HG03457 (cell line): ENCODE measurements at regions not wholly inside any gene's neighbourhood (a gene's known extent, or its start where the extent isn't known, plus 50 kb on each side); places are given as distances from the start of the nearest gene placed in this dataset.

Source experiments
- ATAC-seq: cut with Tn5 transposase; IDR thresholded peaks from one replicate; pipeline ENCODE4 v1.9.1; 2021; ENCODE audit warnings: moderate number of reproducible peaks; ENCODE audit not compliant: unreplicated experiment

- ATAC-seq: no peak
Measured at GRCh38 chr5:125564317-125564975, 818.0 kb upstream of the ZNF608 start.

- ATAC-seq: no peak
Measured at GRCh38 chr5:125574491-125575044, 828.1 kb upstream of the ZNF608 start.

GRCh38 chr5:125575171-125575890 is 828.9 kb upstream of the ZNF608 start:
- no peak for ATAC-seq

- ATAC-seq: no peak
Measured at GRCh38 chr5:125575891-125576505, 829.6 kb upstream of the ZNF608 start.

- ATAC-seq: no peak
Measured at GRCh38 chr5:125576822-125577221, 830.4 kb upstream of the ZNF608 start.

GRCh38 chr5:125578551-125578950 is 832.1 kb upstream of the ZNF608 start:
- ATAC-seq: no peak

- ATAC-seq: no peak
Measured at GRCh38 chr5:125579182-125579581, 832.7 kb upstream of the ZNF608 start.

- ATAC-seq: no peak
Measured at GRCh38 chr5:125581311-125581710, 834.9 kb upstream of the ZNF608 start.

- ATAC-seq: no peak
Measured at GRCh38 chr5:125582352-125582751, 835.9 kb upstream of the ZNF608 start.

GRCh38 chr5:125583321-125584139 is 837.1 kb upstream of the ZNF608 start:
- no peak for ATAC-seq

GRCh38 chr5:125584140-125584520 is 837.7 kb upstream of the ZNF608 start:
- no peak for ATAC-seq

GRCh38 chr5:125587631-125588030 is 835.6 kb upstream of the GRAMD2B start:
- ATAC-seq: no peak

GRCh38 chr5:125592856-125593255 is 830.4 kb upstream of the GRAMD2B start:
- ATAC-seq: no peak

- ATAC-seq: no peak
Measured at GRCh38 chr5:125595095-125595494, 828.1 kb upstream of the GRAMD2B start.

GRCh38 chr5:125595845-125596244 is 827.4 kb upstream of the GRAMD2B start:
- no peak for ATAC-seq

- no peak for ATAC-seq
Measured at GRCh38 chr5:125597338-125597737, 825.9 kb upstream of the GRAMD2B start.

- ATAC-seq: no peak
Measured at GRCh38 chr5:125600559-125600958, 822.6 kb upstream of the GRAMD2B start.

- ATAC-seq: no peak
Measured at GRCh38 chr5:125602184-125602583, 821.0 kb upstream of the GRAMD2B start.

- ATAC-seq: no peak
Measured at GRCh38 chr5:125603321-125603720, 819.9 kb upstream of the GRAMD2B start.

GRCh38 chr5:125604104-125604503 is 819.1 kb upstream of the GRAMD2B start:
- ATAC-seq: no peak

- no peak for ATAC-seq
Measured at GRCh38 chr5:125607018-125607417, 816.2 kb upstream of the GRAMD2B start.
